Peyer's patch (tissue), 4 donors: ENCODE measurements at regions not wholly inside any gene's neighbourhood (a gene's known extent, or its start where the extent isn't known, plus 50 kb on each side); places are given as distances from the start of the nearest gene placed in this dataset.

ENCODE experiments used
- DNase-seq, 3 donors: peaks; one replicate each; pipeline ENCODE4 v3.0.0-alpha.2; 2017 to 2019
- H3K27ac ChIP-seq, 4 donors: fragments of 200-600 bp; sonication (generic); one replicate each; pipeline ENCODE4 v1.5.1; 2016 to 2019
- H3K27me3 ChIP-seq, 2 donors: fragments of 200-600 bp; sonication (generic); one replicate each; pipeline ENCODE4 v1.5.1; 2019
- H3K36me3 ChIP-seq, 3 donors: fragments of 200-600 bp; sonication (generic); one replicate each; pipeline ENCODE4 v1.5.1; 2016 to 2019
- H3K4me1 ChIP-seq, 4 donors: fragments of 200-600 bp; sonication (generic); one replicate each; pipeline ENCODE4 v1.5.1; 2016 to 2019
- H3K4me3 ChIP-seq, 4 donors: fragments of 200-600 bp; sonication (generic); 1 replicate in 3 of 4; 2 replicates in 1 of 4; pipeline ENCODE4 v1.5.1; 2016 to 2019; ENCODE audit warnings: mild to moderate bottlenecking in 1 of 4
- H3K9me3 ChIP-seq, 4 donors: fragments of 200-600 bp; sonication (generic); one replicate each; pipeline ENCODE4 v1.5.1; 2016 to 2019; ENCODE audit warnings: mild to moderate bottlenecking in 1 of 4
- POLR2A ChIP-seq, 2 donors: fragments of 450-650 bp; IDR thresholded peaks; one replicate each; pipeline ENCODE4 v1.5.1; 2017; ENCODE audit warnings: antibody characterized with exemption in 2 of 2, mild to moderate bottlenecking in 2 of 2, moderate library complexity in 2 of 2
- TF ChIP-seq, protein P1 (sequence below), 6 experiments: fragments of 450-650 bp in 4 of 6; fragments of 200-600 bp in 2 of 6; sonication (generic) in 1 of 6; IDR thresholded peaks; one replicate each; pipeline ENCODE4 v1.5.1; 2017 to 2019; ENCODE audit warnings: antibody characterized with exemption in 6 of 6, mild to moderate bottlenecking in 3 of 6, moderate library complexity in 1 of 6

DNA sequence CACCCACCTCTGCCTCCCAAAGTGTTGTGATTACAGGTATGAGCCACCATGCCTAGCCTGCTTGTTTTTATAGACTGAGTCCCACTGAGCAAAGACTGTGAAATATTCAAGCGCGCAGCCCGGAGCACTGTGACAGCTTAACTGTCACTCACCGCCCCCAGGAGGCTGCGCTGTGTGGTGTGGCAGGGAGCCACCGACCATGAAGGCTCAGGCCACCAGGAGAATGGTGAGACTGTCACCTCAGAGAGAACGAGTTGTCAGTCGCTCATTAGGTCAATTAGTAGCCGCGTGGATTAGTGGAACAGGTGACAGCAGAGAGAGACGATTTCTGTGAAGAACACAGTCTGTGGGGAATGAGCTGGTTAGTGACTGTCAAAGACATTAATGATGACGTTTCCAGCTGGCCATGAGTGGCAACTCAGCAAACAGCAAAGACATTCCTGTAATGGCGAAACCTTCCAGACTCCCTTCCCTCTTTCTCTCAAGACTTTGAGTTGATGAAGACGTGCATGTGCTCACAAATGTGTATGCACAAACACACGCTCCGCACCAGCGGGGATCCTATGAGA lies 64.5 kb downstream of the CYCS start:
- H3K27ac ChIP-seq, result no peak overlapping the region
- TF ChIP-seq, protein P1, sequence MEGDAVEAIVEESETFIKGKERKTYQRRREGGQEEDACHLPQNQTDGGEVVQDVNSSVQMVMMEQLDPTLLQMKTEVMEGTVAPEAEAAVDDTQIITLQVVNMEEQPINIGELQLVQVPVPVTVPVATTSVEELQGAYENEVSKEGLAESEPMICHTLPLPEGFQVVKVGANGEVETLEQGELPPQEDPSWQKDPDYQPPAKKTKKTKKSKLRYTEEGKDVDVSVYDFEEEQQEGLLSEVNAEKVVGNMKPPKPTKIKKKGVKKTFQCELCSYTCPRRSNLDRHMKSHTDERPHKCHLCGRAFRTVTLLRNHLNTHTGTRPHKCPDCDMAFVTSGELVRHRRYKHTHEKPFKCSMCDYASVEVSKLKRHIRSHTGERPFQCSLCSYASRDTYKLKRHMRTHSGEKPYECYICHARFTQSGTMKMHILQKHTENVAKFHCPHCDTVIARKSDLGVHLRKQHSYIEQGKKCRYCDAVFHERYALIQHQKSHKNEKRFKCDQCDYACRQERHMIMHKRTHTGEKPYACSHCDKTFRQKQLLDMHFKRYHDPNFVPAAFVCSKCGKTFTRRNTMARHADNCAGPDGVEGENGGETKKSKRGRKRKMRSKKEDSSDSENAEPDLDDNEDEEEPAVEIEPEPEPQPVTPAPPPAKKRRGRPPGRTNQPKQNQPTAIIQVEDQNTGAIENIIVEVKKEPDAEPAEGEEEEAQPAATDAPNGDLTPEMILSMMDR (IDR thresholded peaks at IDR 0.05), result no peak
- no peak for TF ChIP-seq POLR2A (IDR thresholded peaks at IDR 0.05)
- no peak overlapping the region for H3K4me3 ChIP-seq
- no peaks in the 10 kb centered on the region for H3K36me3 ChIP-seq
- no peaks in the 10 kb centered on the region for H3K27me3 ChIP-seq
- H3K9me3 ChIP-seq, result no peaks in the 10 kb centered on the region
- H3K4me1 ChIP-seq, result no peaks in the 10 kb centered on the region
- DNase-seq, result no peak

DNA sequence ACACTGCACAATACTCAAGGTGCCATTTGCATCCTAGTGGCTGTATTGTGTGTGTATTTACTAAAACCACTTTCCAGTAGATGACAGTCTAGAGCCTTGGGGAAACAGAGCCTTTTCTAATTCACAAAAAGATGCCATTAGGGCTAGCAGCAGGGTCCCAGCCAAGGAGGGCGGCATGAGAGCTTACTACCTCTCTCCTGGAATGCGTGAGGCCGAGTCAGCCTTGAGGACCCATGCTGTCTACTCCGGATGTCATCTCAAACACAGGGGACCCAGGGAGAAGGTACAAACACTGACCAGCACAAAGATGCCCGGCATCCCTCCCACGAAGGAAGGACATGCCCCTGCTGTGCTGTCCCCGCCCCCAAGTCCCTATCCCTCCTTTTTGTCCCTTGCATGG lies 65.5 kb downstream of the CYCS start:
- H3K4me3 ChIP-seq, result no peak overlapping the region
- H3K27ac ChIP-seq, result no peak overlapping the region
- DNase-seq, result no peak
- TF ChIP-seq, protein P1 (IDR thresholded peaks at IDR 0.05), result no peak
- TF ChIP-seq POLR2A (IDR thresholded peaks at IDR 0.05), result no peak
- no peaks in the 10 kb centered on the region for H3K36me3 ChIP-seq
- no peaks in the 10 kb centered on the region for H3K4me1 ChIP-seq
- H3K27me3 ChIP-seq, result no peaks in the 10 kb centered on the region
- no peaks in the 10 kb centered on the region for H3K9me3 ChIP-seq

DNA sequence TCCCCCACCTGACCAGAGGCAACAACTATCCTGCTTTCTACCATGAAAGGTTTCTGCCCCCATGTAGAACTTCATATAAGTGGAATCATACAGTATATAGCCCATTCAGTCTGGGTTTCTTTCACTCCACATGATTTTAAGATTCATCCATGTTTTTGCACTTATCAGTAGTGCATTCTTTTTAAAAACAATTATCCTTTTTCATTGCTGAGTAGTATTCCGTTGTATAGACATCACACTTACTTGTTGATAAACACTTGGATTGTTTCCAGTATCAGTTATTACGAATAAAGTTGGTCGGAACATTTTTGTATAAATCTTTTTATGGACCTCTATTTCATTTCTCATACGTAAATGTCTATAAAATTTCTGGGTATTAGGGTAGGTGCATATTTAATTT lies 68.7 kb downstream of the CYCS start:
- Histone ChIP-seq H3K4me3 (no peak overlapping the region), H3K9me3 (no peaks in the 10 kb centered on the region), H3K27me3 (no peaks in the 10 kb centered on the region), H3K27ac (no peak overlapping the region), H3K4me1 (no peaks in the 10 kb centered on the region), H3K36me3 (no peaks in the 10 kb centered on the region)
- no peak for DNase-seq
- no peak for TF ChIP-seq POLR2A (IDR thresholded peaks at IDR 0.05)
- TF ChIP-seq, protein P1 (IDR thresholded peaks at IDR 0.05), result no peak

DNA sequence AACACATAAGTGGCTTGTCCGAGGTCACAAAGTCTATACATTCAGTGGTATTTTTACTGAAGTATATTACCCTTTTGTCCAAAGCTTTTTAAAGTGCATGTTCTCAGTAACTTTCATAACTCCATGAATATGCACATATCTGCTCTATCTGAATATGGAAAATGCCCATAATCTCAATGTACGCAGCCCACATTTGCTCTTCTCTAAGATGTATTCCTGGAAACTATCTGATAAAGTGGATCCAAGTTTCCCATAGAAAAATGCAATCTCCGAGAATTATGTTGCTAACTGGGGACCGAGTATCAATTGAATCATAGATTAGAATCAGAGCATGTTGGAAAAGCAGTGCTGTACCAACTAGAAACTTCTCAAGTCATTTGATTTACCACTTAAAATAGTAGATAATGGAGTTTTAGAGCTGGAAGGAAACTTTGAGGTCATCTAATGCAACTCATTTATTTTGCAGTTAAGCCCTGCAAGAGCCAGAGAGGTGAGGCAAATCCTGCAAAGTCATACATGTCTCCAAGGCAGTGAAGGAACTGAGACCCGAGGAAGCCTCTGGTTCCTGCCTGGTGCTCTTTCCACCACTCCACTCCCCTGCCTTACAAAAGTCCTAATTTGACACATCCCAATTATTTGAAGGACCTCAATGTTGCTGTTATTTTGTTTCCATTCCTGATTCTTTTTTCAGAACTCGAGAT lies 69.4 kb downstream of the CYCS start:
- no peak for DNase-seq
- no peaks in the 10 kb centered on the region for H3K36me3 ChIP-seq
- no peaks in the 10 kb centered on the region for H3K4me1 ChIP-seq
- no peaks in the 10 kb centered on the region for H3K27me3 ChIP-seq
- TF ChIP-seq, protein P1 (IDR thresholded peaks at IDR 0.05), result no peak
- no peaks in the 10 kb centered on the region for H3K9me3 ChIP-seq
- H3K27ac ChIP-seq, result no peak overlapping the region
- no peak overlapping the region for H3K4me3 ChIP-seq

DNA sequence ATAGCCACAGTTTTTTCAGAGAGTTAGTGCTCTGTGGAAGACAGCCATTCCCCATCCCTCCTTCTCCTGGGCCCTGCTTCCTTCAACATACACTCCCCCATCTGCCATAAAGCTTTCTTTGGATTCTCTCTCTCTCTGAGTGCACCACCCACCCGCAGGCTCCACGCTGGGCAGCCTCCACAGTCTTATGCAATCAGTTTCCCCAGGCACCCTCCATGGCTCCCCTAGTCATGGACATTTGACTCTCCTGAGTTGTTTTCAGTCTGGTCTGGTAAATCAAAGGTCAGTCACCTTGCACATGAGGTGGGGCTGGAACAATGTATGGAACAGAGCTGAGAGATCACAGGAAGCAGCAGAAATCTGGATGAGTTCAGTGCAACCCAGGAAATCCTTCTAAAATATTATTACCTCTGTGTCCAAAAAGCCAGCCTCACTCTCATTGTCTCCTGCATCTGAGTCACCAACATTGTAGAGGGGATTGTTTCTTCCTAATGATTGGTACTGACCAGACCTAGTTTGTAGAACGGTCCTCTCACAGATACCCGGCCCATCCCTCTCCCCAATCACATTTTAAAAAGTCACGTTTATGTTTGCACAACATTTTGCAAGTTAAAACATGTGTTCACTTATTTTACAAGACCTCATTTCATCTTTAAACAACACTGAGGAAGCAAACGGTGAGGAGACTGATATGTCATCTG lies 70.1 kb downstream of the CYCS start:
- no peak for DNase-seq
- H3K4me3 ChIP-seq, result no peak overlapping the region
- TF ChIP-seq POLR2A (IDR thresholded peaks at IDR 0.05), result no peak
- TF ChIP-seq, protein P1 (IDR thresholded peaks at IDR 0.05), result no peak
- no peaks in the 10 kb centered on the region for H3K36me3 ChIP-seq
- no peaks in the 10 kb centered on the region for H3K9me3 ChIP-seq
- no peak overlapping the region for H3K27ac ChIP-seq
- no peaks in the 10 kb centered on the region for H3K27me3 ChIP-seq
- H3K4me1 ChIP-seq, result no peaks in the 10 kb centered on the region
